Hepatocyte (in vitro differentiated cells): ENCODE measurements at regions not wholly inside any gene's neighbourhood (a gene's known extent, or its start where the extent isn't known, plus 50 kb on each side); places are given as distances from the start of the nearest gene placed in this dataset.

Source experiments
- DNase-seq: peaks from one replicate; pipeline ENCODE4 v3.0.0-alpha.2; 2016; ENCODE audit warnings: low spot score
- H2AFZ ChIP-seq: fragments of 200-600 bp; sonication (generic); 2 replicates; pipeline ENCODE4 v1.6.0; 2016; ENCODE audit warnings: antibody characterized with exemption, mild to moderate bottlenecking
- H3K27ac ChIP-seq: fragments of 200-600 bp; sonication (generic); 2 replicates; pipeline ENCODE4 v1.5.1; 2016; ENCODE audit warnings: mild to moderate bottlenecking
- H3K27me3 ChIP-seq: fragments of 200-600 bp; sonication (generic); 2 replicates; pipeline ENCODE4 v1.6.1; 2016
- H3K36me3 ChIP-seq: fragments of 200-600 bp; sonication (generic); replicated peaks from 2 replicates; pipeline ENCODE4 v1.5.1; 2016; ENCODE audit warnings: low read depth; ENCODE audit not compliant: insufficient read depth
- H3K4me1 ChIP-seq: fragments of 200-600 bp; sonication (generic); 2 replicates; pipeline ENCODE4 v1.5.1; 2016; ENCODE audit warnings: mild to moderate bottlenecking, moderate library complexity; ENCODE audit not compliant: insufficient read depth
- H3K4me2 ChIP-seq: fragments of 200-600 bp; sonication (generic); 2 replicates; pipeline ENCODE4 v1.6.0; 2016
- H3K4me3 ChIP-seq: fragments of 200-600 bp; sonication (generic); 2 replicates; pipeline ENCODE4 v1.5.1; 2016; ENCODE audit warnings: mild to moderate bottlenecking
- H3K79me2 ChIP-seq: fragments of 200-600 bp; sonication (generic); 2 replicates; pipeline ENCODE4 v1.6.0; 2017; ENCODE audit warnings: mild to moderate bottlenecking
- H3K9me2 ChIP-seq: fragments of 200-600 bp; sonication (generic); replicated peaks from 2 replicates; pipeline ENCODE4 v1.6.0; 2017; ENCODE audit warnings: mild to moderate bottlenecking; ENCODE audit not compliant: insufficient read depth
- H3K9me3 ChIP-seq: fragments of 200-600 bp; sonication (generic); 2 replicates; pipeline ENCODE4 v1.5.1; 2016; ENCODE audit warnings: low read depth, mild to moderate bottlenecking
- H4K20me1 ChIP-seq: fragments of 200-600 bp; sonication (generic); 2 replicates; pipeline ENCODE4 v1.6.0; 2016; ENCODE audit warnings: mild to moderate bottlenecking; ENCODE audit not compliant: insufficient read depth, poor library complexity, severe bottlenecking
- CTCF ChIP-seq: fragments of 200-600 bp; sonication (generic); IDR thresholded peaks from 2 replicates; pipeline ENCODE4 v1.5.1; 2016; ENCODE audit warnings: antibody characterized with exemption, mild to moderate bottlenecking; ENCODE audit not compliant: poor library complexity
- EZH2 ChIP-seq: fragments of 200-600 bp; sonication (generic); IDR thresholded peaks from 2 replicates; pipeline ENCODE4 v1.6.1; 2016; ENCODE audit warnings: antibody characterized with exemption, mild to moderate bottlenecking, borderline replicate concordance
- EZH2phosphoT487 ChIP-seq: fragments of 200-600 bp; sonication (generic); IDR thresholded peaks from one replicate; pipeline ENCODE4 v1.6.1; 2018; ENCODE audit warnings: antibody characterized with exemption, mild to moderate bottlenecking, low read depth, moderate library complexity; ENCODE audit not compliant: unreplicated experiment, severe bottlenecking
- whole genome bisulfite sequencing: methylation state at CpG from one replicate; pipeline ENCODE4 v1.1.6; 2016; ENCODE audit warnings: low lambda C conversion rate; ENCODE audit errors: missing lambda C conversion rate; 5-methylcytosine and 5-hydroxymethylcytosine counted together

- DNase-seq: peak; percentile 28
- H3K4me3 ChIP-seq: no peak overlapping the region
- H3K4me1 ChIP-seq: no peaks in the 10 kb centered on the region
- H3K36me3 ChIP-seq: no peaks in the 10 kb centered on the region
- no peak overlapping the region for H3K4me2 ChIP-seq
- TF ChIP-seq EZH2: no peak
- no peak for TF ChIP-seq EZH2phosphoT487
- no peaks in the 10 kb centered on the region for H3K27me3 ChIP-seq
- H3K9me3 ChIP-seq: no peaks in the 10 kb centered on the region
- 45% methylated on average over 2 of the region's 2 CpGs for WGBS
- H2AFZ ChIP-seq: no peak overlapping the region
- H3K27ac ChIP-seq: no peak overlapping the region
- no peaks in the 10 kb centered on the region for H3K9me2 ChIP-seq
- H4K20me1 ChIP-seq: no peaks in the 10 kb centered on the region
- no peaks in the 10 kb centered on the region for H3K79me2 ChIP-seq
Observed at GRCh38 chr3:81998139-81998755, 236.8 kb upstream of the GBE1 start.

GRCh38 chr3:81997390-81997789 is 235.9 kb upstream of the GBE1 start:
- Histone ChIP-seq H3K27ac (no peak overlapping the region), H3K36me3 (no peaks in the 10 kb centered on the region), H3K4me3 (no peak overlapping the region), H3K27me3 (no peaks in the 10 kb centered on the region), H3K79me2 (no peaks in the 10 kb centered on the region), H3K4me1 (no peaks in the 10 kb centered on the region), H4K20me1 (no peaks in the 10 kb centered on the region), H2AFZ (no peak overlapping the region), H3K9me3 (no peaks in the 10 kb centered on the region), H3K9me2 (no peaks in the 10 kb centered on the region), H3K4me2 (no peak overlapping the region)
- WGBS: 75% methylated on average over 2 of the region's 2 CpGs
- no peak for DNase-seq
- TF ChIP-seq CTCF (no peak), EZH2phosphoT487 (no peak), EZH2 (no peak)

- no peaks in the 10 kb centered on the region for H3K9me2 ChIP-seq
Observed at GRCh38 chr3:81995329-81995728, 233.9 kb upstream of the GBE1 start.

GRCh38 chr3:81989758-81990157 is 228.3 kb upstream of the GBE1 start:
- 93% methylated on average over 2 of the region's 2 CpGs for WGBS
- no peak overlapping the region for H3K4me3 ChIP-seq
- no peak overlapping the region for H2AFZ ChIP-seq
- no peaks in the 10 kb centered on the region for H3K79me2 ChIP-seq
- H3K36me3 ChIP-seq: no peaks in the 10 kb centered on the region
- H4K20me1 ChIP-seq: no peaks in the 10 kb centered on the region
- H3K27ac ChIP-seq: no peak overlapping the region
- H3K9me2 ChIP-seq: no peaks in the 10 kb centered on the region
- TF ChIP-seq EZH2 (no peak), CTCF (no peak), EZH2phosphoT487 (no peak)
- H3K9me3 ChIP-seq: no peaks in the 10 kb centered on the region
- DNase-seq: no peak
- H3K4me2 ChIP-seq: no peak overlapping the region
- H3K4me1 ChIP-seq: no peaks in the 10 kb centered on the region
- no peaks in the 10 kb centered on the region for H3K27me3 ChIP-seq

More at GRCh38 chr3:81995329-81995728, 233.9 kb upstream of the GBE1 start:
- H3K4me3 ChIP-seq: no peak overlapping the region
- H3K36me3 ChIP-seq: no peaks in the 10 kb centered on the region
- no peaks in the 10 kb centered on the region for H4K20me1 ChIP-seq
- no peaks in the 10 kb centered on the region for H3K4me1 ChIP-seq
- WGBS: 82% methylated on average over 2 of the region's 2 CpGs
- H3K9me3 ChIP-seq: no peaks in the 10 kb centered on the region
- H3K27me3 ChIP-seq: no peaks in the 10 kb centered on the region
- H3K79me2 ChIP-seq: no peaks in the 10 kb centered on the region
- H3K4me2 ChIP-seq: no peak overlapping the region
- no peak overlapping the region for H3K27ac ChIP-seq
- TF ChIP-seq EZH2 (no peak), CTCF (peak; percentile 5)
- DNase-seq: no peak
- no peak overlapping the region for H2AFZ ChIP-seq
